ENCODE measurements at regions not wholly inside any gene's neighbourhood (a gene's known extent, or its start where the extent isn't known, plus 50 kb on each side); places are given as distances from the start of the nearest gene placed in this dataset.

DNA sequence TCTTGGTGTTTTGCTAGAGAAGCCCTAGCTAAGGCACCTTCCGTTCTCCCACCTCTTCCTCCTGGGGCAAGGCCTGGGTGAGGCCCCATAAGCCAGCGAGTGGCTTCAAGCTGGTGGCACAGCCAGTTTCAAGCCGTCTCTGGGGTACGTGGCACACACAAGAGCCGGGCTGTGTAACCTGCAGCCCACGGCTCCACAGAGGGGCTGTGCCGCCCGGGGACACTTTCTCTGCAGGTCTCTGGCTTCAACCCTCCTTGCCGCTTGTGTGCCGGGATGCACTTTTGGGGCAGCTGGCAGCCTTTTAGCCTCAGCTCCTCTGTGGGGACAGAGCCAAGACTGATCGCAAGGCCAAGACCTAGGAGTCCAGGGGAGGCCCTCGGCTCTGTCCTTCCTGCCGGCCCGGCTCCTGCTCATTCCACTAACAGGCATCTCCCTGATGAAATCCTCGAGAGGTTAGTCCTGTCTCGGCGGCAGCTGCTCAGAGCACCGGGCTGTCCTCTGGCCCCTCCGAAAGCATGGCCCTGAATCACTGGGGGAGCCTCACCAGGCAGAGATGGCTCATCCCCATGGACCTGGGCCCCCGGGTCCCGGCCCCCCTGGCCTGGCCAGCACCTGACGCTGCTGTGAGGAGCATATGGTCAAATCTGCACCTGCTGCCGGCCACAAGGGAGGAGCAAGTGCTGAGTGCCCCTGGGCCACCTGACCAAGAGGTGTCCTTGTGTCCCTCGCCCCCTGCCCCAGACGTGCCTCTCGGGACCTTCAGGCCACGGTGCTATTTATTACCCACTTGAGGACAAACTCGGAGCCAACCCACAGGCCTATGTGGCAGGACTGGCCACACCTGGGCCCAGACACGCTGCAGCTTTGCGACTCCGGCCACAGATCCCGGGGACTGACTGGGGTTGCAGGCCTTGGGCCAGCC is 98.5 kb downstream of the METRNL start:
- H3K27me3 ChIP-seq, result no peaks in the 10 kb centered on the region
- ATAC-seq (no peak), DNase-seq (no peak)
- H3K27ac ChIP-seq, result no peak overlapping the region
- intact Hi-C loops (cut with DNase I), result no loop called here
- TF ChIP-seq, protein P1, sequence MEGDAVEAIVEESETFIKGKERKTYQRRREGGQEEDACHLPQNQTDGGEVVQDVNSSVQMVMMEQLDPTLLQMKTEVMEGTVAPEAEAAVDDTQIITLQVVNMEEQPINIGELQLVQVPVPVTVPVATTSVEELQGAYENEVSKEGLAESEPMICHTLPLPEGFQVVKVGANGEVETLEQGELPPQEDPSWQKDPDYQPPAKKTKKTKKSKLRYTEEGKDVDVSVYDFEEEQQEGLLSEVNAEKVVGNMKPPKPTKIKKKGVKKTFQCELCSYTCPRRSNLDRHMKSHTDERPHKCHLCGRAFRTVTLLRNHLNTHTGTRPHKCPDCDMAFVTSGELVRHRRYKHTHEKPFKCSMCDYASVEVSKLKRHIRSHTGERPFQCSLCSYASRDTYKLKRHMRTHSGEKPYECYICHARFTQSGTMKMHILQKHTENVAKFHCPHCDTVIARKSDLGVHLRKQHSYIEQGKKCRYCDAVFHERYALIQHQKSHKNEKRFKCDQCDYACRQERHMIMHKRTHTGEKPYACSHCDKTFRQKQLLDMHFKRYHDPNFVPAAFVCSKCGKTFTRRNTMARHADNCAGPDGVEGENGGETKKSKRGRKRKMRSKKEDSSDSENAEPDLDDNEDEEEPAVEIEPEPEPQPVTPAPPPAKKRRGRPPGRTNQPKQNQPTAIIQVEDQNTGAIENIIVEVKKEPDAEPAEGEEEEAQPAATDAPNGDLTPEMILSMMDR (IDR thresholded peaks at IDR 0.05), result no peak
- no peaks in the 10 kb centered on the region for H3K9me3 ChIP-seq
- H3K36me3 ChIP-seq, result no peaks in the 10 kb centered on the region
- H3K4me1 ChIP-seq, result peaks cover 4% of the 10 kb centered on the region
- no peak overlapping the region for H3K4me3 ChIP-seq

DNA sequence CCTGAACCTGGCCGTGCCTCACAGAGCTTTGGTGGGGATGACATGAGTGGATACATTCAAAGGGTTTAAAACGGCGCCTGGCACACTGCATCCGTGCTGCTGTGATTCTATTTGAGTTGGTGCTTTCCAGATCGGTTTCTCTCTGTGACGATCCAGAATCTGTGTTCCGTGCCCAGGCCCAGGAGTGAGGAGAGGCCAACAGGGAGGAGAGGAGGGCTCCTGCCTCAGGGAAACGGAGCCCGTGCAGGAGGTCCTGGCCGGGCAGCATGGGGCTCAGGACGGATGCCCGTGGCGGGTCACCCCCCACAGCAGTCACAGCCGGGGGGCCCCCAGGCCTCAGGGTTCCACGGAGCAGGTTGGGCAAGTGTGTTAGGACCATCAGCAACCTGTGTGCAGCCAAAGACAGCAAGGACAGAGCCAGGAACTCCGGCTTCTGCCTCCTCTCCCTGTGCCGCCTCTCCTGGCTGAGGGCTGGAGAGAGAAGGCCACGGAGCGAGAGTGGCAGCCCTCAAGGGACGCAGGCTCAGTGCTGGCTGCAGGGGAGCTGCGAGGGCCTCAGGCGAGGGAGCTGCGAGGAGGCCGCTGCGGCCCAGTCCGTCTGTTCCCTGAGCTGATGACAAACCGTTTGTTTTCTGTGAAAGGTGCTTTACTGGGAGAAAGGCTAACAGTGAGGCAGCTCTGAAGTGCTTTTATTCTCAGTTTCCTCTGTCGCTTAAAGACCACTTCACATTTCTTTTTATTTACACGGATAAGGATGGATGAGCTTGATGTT is 99.3 kb downstream of the METRNL start:
- no peak overlapping the region for H3K4me3 ChIP-seq
- no peak for ATAC-seq
- DNase-seq, result no peak
- no peak overlapping the region for H3K27ac ChIP-seq
- H3K27me3 ChIP-seq, result no peaks in the 10 kb centered on the region
- H3K9me3 ChIP-seq, result no peaks in the 10 kb centered on the region
- TF ChIP-seq, protein P1 (IDR thresholded peaks at IDR 0.05), result no peak
- no peaks in the 10 kb centered on the region for H3K36me3 ChIP-seq
- intact Hi-C loops (cut with DNase I), result no loop called here
- H3K4me1 ChIP-seq, result peaks cover 12% of the 10 kb centered on the region

DNA sequence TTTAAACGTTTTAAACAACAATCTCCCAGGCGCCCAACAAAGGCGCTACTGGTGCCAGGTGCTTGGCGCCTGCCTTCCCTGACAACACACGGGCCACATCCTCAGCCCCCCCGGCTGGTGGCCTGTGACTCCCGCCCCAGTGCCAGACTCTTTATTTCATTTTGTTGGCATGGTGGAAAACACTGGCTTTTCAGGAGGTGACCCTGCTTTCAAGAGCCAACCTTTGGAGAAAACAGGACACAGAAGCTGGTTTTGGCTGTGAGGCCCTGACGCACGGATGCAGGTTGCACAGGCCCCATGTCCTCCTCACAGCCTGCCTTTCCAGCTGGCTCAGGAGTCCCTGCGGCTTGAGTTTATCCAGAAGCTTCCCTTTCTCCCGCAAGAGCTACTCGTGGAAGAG is 100.0 kb downstream of the METRNL start:
- H3K9me3 ChIP-seq, result no peaks in the 10 kb centered on the region
- DNase-seq, result no peak

DNA sequence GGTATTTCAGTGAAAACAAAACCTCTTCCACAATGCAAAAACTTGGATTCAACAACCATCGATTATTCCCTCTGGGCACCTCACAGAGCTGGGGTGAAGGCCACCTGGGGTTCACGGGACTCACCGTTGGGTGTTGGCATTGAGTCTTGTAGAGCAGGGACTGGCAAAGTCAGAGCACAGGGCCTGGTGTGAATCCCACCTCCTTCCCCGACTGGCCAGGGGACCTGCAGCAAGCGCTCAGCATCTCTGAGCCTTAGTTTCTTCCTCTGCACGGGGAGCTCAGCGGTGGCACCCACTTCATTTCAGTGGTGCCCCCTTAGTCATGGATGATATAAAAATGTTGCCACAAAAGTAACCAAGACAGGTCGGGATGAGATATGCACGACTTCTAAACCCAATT is 100.4 kb downstream of the METRNL start:
- intact Hi-C loops (cut with DNase I), result no loop called here
- peaks cover 18% of the 10 kb centered on the region for H3K4me1 ChIP-seq
- no peaks in the 10 kb centered on the region for H3K9me3 ChIP-seq
- no peaks in the 10 kb centered on the region for H3K27me3 ChIP-seq
- TF ChIP-seq, protein P1 (IDR thresholded peaks at IDR 0.05), result no peak
- H3K27ac ChIP-seq, result no peak overlapping the region
- H3K36me3 ChIP-seq, result no peaks in the 10 kb centered on the region
- ATAC-seq, result no peak
- no peak for DNase-seq
- no peak overlapping the region for H3K4me3 ChIP-seq

More for the DNA sequence above, 100.0 kb downstream of the METRNL start:
- Histone ChIP-seq H3K27ac (no peak overlapping the region), H3K4me3 (no peak overlapping the region), H3K4me1 (peaks cover 18% of the 10 kb centered on the region), H3K36me3 (no peaks in the 10 kb centered on the region), H3K27me3 (no peaks in the 10 kb centered on the region)
- TF ChIP-seq, protein P1 (IDR thresholded peaks at IDR 0.05), result no peak
- intact Hi-C loops (cut with DNase I), result no loop called here
- no peak for ATAC-seq

DNA sequence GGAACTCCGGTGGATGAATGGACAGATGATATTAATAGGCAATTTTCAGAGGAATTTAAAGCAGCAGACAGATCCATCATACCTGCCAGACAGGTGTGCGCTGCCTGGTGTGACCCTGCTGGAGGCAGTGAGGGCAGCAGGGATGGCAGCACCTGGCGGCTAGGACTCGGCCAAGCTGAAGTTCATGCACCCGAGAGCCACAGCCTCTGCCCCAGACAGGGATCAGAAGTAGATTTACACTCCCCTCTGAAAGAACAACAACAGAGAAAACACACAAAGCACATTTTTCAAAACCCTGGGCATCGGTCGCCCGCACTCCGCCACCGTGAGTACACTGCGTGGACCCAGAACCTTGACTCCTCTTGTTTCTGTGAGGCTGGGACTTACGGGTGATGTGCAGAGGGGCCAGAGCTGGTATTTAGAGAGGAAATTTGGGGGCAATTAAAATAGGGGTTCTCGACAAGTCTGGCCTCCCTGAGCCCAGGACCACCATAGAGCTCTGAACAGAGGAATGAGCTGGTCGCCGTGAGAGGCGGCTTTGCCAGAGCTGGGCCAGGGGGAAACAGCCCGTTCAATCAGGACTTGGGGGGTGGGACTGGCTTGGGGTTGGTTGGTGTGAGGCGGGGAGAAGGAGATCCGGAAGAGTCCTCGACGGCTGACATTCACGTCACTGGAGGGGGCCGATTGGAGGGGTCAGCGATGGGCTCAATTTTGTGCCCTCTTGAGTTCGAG is 101.0 kb downstream of the METRNL start:
- DNase-seq (no peak), ATAC-seq (no peak)
- H3K4me1 ChIP-seq, result peaks cover 18% of the 10 kb centered on the region
- intact Hi-C loops (cut with DNase I), result no loop called here
- H3K36me3 ChIP-seq, result no peaks in the 10 kb centered on the region
- TF ChIP-seq, protein P1 (IDR thresholded peaks at IDR 0.05), result no peak
- H3K27me3 ChIP-seq, result no peaks in the 10 kb centered on the region
- no peak overlapping the region for H3K27ac ChIP-seq
- H3K4me3 ChIP-seq, result no peak overlapping the region
- no peaks in the 10 kb centered on the region for H3K9me3 ChIP-seq

All from upper lobe of right lung (tissue), 1 donor.